Jurkat, Clone E6-1 (cell line): ENCODE measurements at regions not wholly inside any gene's neighbourhood (a gene's known extent, or its start where the extent isn't known, plus 50 kb on each side); places are given as distances from the start of the nearest gene placed in this dataset.
"Not testable (repeated sequence)": the region's sequence is repeated elsewhere in the genome, so short reads cannot be mapped to it uniquely, and the experiment has no call there.

Experiments
- DNase-seq: peaks from one replicate; pipeline ENCODE4 v3.0.0-alpha.2; 2011; ENCODE audit warnings: low read depth, low spot score
- H3K4me3 ChIP-seq: 2 replicates; pipeline ENCODE4 v1.5.1; 2011; ENCODE audit warnings: mild to moderate bottlenecking, low read length, control low read depth, moderate library complexity

DNA sequence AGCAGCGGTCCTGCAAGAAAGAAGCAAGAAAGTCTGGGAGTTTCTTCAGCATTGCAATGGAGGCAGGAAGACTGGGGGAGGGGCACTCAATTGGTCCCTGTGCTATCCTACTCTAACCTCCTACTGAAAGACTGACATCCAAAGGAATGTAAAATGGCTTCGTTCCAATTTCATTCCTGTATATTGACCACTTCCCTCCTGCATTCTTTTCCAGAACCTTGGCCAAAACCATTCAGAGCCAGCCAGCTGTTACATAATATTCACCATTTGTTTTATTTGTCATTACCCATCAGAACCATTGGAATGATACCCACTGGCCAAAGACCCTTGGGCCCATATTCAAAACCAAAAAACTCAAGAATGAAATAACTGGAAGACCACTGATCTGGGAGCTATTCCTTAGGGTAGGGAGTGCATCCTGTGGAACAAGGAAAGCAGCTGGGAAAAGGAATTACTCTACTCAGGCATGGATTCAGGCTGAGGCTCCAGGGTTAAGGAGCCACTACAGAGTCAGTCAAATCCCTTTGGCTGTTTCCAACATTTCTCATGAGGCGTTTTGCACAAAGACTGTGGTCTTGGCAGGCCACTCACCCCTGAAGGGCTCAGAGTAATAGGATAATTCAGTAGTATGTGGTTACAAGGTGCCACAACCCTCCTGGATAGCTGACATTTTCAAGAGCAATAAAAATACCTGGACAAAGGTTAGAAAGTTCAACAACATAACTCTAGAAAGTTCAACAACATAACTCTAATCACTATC is 148.7 kb upstream of the SLC1A3 start:
- H3K4me3 ChIP-seq = no peak overlapping the region
- no peak for DNase-seq

DNA sequence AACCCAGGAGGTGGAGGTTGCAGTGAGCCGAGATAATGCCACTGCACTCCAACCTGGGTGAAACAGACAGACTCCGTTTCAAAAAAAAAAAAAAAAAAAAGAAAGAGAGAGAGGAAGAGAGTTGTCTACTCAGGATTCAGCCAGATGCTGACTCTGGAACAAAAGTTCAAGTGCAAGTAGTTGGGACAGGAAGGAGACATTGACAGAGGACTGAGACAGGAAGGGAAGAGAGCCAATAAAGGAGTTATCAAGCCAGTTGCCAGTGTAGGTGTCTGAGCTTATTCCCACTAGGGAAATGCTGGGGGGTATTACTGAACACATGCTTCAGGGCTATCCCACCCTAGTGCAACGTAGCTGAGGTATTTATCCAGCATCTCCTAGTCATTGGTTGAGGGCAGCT is 147.7 kb upstream of the SLC1A3 start:
- no peak for DNase-seq

DNA sequence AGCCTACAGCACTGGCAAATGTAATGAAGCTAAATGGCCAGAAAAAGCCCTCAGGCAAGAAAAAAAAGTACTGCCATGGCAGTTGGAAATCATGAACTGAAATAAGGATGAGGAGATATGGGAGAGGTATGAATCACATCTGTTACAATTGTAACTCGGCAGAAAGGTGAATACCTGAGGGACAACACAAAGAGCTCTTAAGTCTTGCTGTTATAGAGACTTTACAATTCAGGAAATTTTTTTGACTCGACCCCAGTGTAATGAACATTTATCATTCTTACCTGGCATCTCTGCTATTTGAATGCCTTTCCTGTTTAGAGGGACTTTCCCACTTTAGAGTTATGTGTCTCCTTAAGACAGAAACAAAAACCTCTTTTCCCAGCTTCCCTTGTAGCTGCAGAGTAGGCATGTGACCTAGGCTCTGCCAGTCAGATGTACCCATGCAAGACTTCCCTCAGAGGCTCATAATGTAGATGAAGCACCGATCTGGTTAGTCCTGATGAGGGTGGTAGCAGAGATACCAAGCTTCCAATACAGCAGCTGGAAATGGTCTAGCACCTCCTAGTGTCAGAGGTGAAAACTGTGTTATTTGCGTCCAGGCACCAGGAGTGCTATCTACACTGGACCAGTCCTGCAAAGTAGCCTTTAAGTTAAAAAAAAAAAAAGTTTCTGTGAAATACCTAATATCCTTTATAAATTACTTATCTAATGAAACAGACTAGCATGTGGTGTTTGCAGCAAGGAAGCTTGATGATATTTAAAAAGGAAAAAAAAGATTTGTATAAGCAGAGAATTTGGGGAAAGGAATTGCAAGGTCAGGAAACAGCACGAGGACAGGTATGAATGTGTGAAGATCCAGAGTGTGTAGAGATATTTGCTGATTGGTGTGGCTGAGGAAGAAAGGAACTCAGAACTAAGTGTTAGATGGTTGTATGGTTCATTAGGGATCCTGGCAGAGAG is 146.9 kb upstream of the SLC1A3 start:
- peak; percentile 23 for DNase-seq
- no peak overlapping the region for H3K4me3 ChIP-seq

More for the DNA sequence above, 147.7 kb upstream of the SLC1A3 start:
- H3K4me3 ChIP-seq = no peak overlapping the region

DNA sequence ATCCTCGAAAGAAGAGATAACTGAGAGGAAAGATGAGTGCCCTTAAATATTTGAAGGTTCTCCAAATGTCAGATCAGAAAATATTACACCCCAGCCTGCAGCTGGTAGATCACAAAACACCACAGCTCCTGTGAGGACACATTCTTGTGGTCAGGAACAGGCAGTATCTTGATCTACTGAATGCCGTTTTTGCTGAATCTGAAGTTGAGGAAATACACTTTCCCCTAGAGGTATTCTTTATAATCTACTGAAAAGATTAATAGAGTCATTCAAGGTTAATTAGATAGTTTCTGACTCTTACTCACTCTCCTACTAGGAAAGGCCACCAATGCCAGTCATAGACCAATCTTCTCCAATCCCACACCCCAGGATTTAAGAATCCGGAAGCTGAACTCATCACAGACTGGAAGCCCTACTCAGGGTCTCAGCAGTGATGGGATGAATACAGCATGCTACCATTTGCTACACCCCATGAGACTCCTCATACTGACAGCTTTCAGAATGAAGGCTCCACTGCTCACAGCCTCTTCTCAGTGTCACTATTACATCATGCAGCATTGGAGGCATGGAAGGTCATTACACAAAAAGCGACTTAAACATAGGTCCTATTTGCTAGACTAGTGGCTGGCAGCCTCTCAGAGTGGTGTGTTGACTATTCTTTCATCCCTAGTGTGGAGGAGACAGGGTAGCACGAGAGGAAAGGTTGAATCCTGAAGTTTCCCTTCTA is 143.9 kb upstream of the SLC1A3 start:
- DNase-seq = peak; percentile 59
- H3K4me3 ChIP-seq = no peak overlapping the region

DNA sequence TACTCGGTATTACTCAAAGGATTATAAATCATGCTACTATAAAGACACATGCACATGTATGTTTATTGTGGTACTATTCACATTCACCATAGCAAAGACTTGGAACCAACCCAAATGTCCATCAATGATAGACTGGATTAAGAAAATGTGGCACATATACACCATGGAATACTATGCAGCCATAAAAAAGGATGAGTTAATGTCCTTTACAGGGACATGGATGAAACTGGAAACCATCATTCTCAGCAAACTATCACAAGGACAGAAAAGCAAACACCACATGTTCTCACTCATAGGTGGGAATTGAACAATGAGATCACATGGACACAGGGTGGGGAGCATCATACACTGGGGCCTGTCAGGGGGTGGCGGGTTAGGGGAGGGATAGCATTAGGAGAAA is 130.5 kb upstream of the SLC1A3 start:
- DNase-seq = not testable (repeated sequence)

DNA sequence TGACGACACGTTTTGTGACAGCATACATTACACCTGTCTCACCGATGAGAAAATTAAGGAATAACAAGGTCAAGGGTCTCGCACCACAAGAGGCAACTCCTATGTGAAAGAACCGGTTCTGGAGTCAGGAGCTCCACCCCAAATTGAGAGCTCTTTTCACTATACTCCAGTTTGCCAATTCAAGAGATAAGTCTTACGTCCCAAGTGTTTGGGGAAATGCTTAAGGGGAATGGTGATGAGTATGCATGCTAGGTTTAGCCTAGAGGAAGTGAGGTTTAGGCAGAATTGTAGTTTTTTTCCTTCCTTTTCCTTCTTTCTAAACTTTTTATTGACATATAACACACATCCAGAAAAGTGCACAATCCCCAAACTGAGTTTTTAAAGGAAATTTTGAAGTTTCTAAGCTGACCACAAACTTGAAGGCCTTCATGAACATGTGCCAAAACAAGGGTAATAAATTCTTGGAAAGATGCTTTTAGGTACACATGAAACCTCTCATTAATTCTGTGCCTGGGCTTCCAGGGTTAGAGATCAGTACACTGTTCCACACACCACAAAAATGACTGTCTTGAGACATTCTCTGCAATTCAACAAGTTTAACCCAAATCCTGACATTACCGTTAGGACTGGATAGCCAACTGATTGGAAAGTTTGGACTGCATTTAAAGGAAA is 127.6 kb upstream of the SLC1A3 start:
- DNase-seq = no peak
- H3K4me3 ChIP-seq = no peak overlapping the region

More for the DNA sequence above, 130.5 kb upstream of the SLC1A3 start:
- H3K4me3 ChIP-seq = not testable (repeated sequence)

DNA sequence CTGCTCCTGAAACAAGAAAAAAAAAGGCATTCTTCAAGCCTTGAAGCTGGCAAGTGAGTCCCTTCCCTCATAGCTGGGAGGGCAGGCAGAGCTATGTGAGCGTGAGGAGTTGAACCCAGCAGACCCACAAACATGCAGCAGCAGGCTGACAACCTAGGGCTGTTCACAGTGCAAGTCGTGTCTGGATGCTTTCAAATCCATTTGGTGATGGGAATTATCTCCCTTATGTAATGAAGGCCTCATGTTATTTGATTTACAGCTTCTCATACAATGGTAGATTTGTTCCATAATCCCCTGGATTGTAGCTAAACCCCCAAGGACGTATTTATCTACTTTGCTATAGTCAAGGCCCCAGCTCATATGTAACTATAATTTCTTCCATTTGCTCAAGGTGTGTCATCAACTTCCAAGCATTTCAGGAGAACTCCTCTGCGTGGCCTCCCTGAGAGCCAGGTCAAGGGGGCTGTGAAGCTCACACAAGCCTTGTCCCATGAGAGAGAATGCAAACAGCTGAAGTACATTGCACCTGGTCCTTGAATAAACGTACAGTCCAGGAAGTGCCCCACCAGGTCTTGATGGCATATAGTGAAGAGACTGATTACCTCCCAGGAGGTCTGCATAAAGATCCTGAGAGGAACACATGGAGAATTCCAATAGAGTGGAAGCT is 124.8 kb upstream of the SLC1A3 start:
- no peak for DNase-seq
- H3K4me3 ChIP-seq = no peak overlapping the region

DNA sequence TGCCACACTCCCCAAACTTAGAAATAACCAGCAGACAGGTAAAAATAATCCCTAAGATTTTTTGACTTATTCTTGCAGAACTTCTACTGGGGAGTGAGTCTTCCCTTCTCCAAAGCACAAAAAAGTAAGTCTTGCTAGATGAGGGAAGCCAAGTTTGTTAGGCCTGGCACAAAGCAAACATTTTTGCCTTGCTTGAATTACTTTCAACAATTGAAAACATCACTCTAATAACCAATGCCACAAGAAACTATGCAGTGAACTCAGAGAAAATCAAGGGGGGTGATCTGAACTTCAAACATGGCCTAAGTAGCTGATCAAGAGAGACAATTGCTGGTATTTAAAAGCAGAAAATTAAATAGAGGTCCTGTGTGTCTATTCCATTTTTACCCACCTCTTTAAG is 123.6 kb upstream of the SLC1A3 start:
- no peak overlapping the region for H3K4me3 ChIP-seq
- DNase-seq = no peak

DNA sequence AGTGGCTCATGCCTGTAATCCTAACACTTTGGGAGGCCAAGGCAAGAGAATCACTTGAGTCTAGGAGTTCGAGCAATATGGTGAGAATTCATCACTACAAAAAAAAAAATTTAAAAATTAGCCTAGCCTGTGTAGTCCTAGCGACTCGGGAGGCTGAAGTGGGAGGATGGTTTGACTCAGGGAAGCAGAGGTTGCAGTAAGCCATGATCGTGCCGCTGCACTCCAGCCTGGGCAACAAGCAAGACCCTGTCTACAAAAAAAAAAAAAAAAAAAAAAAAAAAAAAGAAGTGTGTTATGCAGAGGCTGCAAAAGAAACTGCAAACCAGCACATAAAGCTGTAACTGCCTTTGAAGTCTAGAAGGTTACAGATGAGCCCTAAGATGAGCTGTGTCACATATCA is 116.9 kb upstream of the SLC1A3 start:
- no peak for DNase-seq
- H3K4me3 ChIP-seq = no peak overlapping the region

DNA sequence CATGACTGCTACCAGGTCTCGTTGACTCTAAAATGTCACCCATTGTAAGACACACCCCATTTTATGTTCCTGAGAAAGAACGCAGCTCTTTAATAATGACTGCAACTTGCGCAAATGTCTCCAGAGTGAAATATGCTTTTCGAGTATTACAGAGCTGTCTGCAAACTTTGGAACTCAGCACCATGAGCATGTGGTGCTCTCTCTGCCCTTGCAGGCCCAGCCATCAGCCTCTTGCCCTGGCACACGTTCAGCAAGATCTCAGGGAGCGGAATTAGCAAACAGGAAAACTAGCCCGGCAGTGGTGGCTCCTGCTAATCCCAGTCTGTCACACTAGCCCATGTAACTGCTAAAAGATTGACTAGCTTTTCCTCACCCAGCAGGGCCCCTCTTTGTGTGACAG is 114.5 kb upstream of the SLC1A3 start:
- no peak overlapping the region for H3K4me3 ChIP-seq
- no peak for DNase-seq

DNA sequence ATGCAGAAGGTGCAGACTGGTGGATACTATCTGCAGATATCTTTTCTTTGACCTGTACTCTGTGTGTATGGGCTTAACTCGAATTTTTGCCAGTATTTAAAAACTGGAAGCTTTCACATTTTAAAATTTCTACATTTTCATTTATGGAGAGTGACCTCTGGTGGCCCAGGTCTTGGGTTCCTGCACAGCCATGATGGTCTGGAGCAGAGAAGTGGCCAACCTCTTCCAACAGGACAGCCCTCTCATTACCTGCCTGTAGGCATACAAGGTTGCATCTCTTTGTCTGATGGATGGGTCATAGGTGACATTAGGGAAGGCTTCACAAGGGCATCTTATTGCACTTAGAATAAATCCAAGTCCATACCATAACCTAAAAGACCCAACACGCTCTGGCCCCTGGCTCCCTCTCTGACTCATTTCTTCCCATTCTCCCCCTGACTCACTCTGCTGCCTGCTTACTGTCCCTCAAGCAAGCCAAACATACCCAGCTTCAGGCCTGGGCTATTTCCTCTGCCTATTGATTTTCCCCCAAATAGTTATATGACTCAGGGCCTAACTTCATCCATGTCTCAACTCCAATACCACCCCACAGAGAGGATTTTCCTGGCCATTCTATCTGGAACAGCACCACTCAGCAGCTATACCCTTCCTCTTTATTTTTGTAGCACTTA is 113.3 kb upstream of the SLC1A3 start:
- no peak for DNase-seq
- H3K4me3 ChIP-seq = no peak overlapping the region

DNA sequence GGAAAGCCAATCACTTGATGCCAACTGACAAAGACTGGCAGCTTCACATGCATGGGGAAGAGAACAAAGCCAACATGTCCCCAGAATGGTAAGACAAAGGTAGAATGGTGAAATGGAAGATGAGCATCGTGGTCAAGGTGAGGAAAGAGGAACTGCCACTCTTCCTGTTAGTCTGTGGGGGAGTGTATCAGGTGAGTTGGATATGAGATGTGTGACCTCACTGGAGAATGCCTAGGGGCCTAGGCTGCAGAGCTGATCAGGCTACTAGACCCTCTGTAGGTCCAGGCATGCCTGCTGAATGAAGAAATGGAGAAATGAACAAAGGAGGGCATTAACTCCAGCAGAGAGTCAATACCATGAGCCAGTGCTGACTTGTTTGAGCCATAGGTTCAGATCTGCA is 112.4 kb upstream of the SLC1A3 start:
- H3K4me3 ChIP-seq = no peak overlapping the region
- no peak for DNase-seq

DNA sequence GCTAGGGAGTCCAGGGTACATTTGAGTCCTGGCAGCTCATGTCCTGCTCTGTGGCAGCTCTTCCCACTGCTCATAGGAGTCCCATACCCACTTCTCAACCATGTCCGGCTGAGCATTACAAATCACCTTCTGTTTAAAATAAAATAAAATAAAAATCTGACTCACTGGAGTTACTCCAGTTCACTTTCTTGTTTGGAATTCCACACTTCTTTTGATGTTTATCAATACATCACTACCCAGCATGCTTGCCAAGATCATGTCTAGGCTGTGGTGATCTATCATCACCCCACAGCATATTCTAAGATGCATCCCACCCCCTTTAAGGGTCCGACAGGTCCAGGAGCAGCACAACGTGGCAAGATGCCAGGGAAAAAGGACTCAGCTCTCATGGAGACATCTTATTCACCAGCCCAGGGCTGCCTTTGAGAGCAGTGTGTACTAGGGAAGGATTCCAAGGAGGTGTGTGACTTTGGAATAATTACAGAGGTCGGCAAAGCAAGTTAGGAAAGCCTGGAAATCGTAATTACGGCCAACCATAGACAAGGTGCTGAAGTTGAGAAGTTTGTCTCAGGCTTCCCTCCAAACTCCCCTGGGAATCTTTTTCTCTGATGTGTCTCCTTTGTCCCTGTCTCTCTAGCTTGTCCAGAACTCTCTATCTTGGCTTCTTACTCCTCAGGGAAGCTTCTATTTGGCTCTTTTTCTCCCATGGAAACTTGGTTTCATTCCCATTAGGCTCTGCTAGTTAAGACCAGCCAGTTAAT is 111.4 kb upstream of the SLC1A3 start:
- no peak overlapping the region for H3K4me3 ChIP-seq
- DNase-seq = no peak

DNA sequence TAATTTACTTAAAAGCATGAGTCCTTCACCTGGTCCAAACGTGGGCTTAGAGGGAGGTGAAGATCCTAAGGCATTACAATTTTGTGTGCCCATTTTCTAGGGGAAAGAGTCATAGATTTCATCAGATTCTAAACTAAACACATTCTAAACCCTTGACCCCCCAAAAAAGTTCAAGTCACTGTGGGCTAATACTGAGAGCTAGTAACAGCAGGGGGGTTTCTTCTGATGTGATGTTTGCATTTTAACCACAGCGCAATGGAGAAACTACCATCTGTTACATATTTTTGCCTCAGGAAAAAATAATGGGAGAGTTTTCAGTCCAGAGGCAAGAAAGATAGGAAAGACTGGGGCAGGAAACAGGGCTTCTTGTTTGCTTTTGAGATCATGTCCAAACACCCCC is 110.8 kb upstream of the SLC1A3 start:
- DNase-seq = no peak
- no peak overlapping the region for H3K4me3 ChIP-seq

DNA sequence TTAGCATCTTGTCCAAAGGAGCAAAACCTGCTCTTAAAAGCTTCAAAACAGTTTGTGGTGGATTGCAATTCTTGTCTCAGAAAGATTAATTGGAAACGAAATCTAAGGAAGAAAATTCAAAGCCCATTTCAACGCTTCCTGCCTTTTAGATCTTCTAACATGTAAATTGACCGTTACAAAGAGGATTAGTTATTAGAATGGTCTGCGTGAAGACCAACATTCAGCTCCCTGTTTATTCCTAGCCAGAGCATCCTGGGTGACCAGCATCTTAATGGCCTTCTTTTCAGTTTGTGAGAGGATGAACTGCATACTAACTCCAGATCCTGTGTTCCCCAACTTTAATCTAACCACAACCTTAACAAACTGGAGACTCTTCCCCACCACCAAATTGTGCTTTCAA is 109.9 kb upstream of the SLC1A3 start:
- H3K4me3 ChIP-seq = no peak overlapping the region
- DNase-seq = no peak

DNA sequence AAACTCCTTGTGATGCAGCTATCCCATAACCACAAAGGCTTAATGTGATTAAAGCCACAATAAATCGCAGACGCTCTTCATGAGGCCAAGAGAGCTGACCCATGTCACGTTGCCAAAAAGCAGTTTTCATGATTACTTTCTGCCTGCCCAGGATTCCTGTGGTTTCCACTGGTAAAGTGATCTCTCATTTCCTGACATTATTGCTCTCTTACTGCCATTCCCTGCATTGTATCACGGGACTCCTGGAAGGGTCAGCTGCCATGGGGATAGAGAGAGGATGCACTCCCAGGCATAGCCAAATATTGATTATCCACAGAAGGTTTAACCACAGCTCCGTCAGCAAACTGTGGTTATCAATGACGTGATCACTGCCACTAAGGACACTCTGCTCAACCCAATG is 103.8 kb upstream of the SLC1A3 start:
- DNase-seq = no peak
- H3K4me3 ChIP-seq = no peak overlapping the region

DNA sequence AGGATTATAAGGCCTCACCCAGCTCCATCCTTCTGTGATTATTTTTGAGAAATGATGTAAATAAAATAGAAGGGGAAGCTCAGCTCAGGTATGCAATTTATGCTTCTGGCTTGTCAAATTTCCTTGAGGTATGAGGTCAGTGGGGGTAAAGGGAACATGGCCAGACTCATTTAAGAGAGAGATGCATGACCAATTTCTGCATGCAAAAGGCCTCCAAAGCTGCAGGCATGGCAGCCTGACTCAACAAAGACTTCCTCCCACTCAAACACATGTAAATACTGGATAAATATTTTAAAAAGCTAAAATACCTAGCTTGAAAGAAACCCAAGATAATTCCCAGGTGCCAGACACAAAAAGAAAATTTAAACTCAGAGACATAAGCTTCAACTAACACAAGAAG is 101.4 kb upstream of the SLC1A3 start:
- no peak for DNase-seq
- H3K4me3 ChIP-seq = no peak overlapping the region
